ENCODE measurements at regions not wholly inside any gene's neighbourhood (a gene's known extent, or its start where the extent isn't known, plus 50 kb on each side); places are given as distances from the start of the nearest gene placed in this dataset.

GRCh38 chr3:110344897-110345767 is 726.5 kb upstream of the NECTIN3 start:
- TF ChIP-seq POLR2A (IDR thresholded peaks at IDR 0.05) (no peak), CTCF (IDR thresholded peaks at IDR 0.05) (no peak)
